GM06990 (cell line): ENCODE measurements at regions not wholly inside any gene's neighbourhood (a gene's known extent, or its start where the extent isn't known, plus 50 kb on each side); places are given as distances from the start of the nearest gene placed in this dataset.

ENCODE experiments used
- DNase-seq: peaks from one replicate; pipeline ENCODE4 v3.0.0-alpha.2; 2011; ENCODE audit not compliant: insufficient read length; ENCODE audit errors: extremely low read depth
- H3K27me3 ChIP-seq: replicated peaks from 2 replicates; pipeline ENCODE4 v1.6.0; 2011; ENCODE audit warnings: low read length; ENCODE audit not compliant: control insufficient read depth, insufficient read depth
- H3K36me3 ChIP-seq: 2 replicates; pipeline ENCODE4 v1.5.1; 2011; ENCODE audit warnings: low read length; ENCODE audit not compliant: control insufficient read depth, insufficient read depth
- H3K4me3 ChIP-seq: replicated peaks from 2 replicates; pipeline ENCODE4 v1.5.1; 2011; ENCODE audit warnings: low read depth, mild to moderate bottlenecking, control low read depth, low read length
- TF ChIP-seq, protein P1 (sequence below): IDR thresholded peaks from 2 replicates; pipeline ENCODE4 v1.5.1; 2011; ENCODE audit warnings: low read length, control low read depth, mild to moderate bottlenecking, inconsistent platforms; ENCODE audit not compliant: insufficient read depth, poor library complexity, severe bottlenecking

DNA sequence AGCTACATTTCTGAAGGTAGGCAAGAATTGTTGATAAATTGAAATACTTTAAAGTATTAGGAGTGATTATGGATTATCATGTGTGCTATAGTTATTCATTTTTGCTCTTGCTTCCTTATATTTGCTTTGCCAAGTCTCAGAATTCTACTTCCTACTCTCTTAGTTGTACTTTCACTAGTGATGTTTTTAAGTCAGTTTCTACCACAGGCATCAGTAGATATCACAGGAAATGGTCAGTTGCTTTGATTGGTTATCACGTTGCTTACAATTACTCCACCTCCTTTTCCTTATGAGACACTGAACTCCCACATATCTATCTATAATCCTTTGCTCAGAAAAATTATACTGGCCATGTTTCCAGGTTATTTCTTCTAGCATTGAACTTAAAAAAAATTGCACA is 472.8 kb downstream of the DMRTA1 start:
- no peaks in the 10 kb centered on the region for H3K27me3 ChIP-seq
- H3K36me3 ChIP-seq, result no peaks in the 10 kb centered on the region
- H3K4me3 ChIP-seq, result no peak overlapping the region
- no peak for DNase-seq
- TF ChIP-seq, protein P1, sequence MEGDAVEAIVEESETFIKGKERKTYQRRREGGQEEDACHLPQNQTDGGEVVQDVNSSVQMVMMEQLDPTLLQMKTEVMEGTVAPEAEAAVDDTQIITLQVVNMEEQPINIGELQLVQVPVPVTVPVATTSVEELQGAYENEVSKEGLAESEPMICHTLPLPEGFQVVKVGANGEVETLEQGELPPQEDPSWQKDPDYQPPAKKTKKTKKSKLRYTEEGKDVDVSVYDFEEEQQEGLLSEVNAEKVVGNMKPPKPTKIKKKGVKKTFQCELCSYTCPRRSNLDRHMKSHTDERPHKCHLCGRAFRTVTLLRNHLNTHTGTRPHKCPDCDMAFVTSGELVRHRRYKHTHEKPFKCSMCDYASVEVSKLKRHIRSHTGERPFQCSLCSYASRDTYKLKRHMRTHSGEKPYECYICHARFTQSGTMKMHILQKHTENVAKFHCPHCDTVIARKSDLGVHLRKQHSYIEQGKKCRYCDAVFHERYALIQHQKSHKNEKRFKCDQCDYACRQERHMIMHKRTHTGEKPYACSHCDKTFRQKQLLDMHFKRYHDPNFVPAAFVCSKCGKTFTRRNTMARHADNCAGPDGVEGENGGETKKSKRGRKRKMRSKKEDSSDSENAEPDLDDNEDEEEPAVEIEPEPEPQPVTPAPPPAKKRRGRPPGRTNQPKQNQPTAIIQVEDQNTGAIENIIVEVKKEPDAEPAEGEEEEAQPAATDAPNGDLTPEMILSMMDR, result no peak

GRCh38 chr9:22921742-22922141 is 475.1 kb downstream of the DMRTA1 start:
- Histone ChIP-seq H3K36me3 (no peaks in the 10 kb centered on the region), H3K4me3 (no peak overlapping the region), H3K27me3 (no peaks in the 10 kb centered on the region)
- no peak for DNase-seq
- TF ChIP-seq, protein P1, result no peak

DNA sequence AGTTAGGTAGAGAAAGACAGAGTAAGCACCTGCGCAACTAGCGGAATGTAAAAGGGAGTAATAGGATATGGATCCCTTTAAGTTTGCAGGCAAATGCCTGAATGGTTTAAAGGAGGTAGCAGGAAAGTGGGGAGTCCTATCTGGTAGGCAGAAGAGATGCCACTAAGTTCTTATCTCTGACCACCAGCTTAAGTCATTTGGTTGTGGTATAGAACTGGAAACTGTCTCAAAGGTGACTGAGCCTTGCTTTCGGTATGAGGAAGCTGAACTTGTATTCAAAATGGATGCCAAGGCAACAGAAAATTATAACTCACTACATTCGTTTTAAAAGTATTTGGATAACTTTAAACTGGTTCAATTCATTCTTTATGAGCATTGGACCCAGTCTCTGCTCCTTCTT is 475.6 kb downstream of the DMRTA1 start:
- Histone ChIP-seq H3K4me3 (no peak overlapping the region), H3K36me3 (no peaks in the 10 kb centered on the region), H3K27me3 (no peaks in the 10 kb centered on the region)
- DNase-seq, result no peak
- TF ChIP-seq, protein P1, result no peak

GRCh38 chr9:22954550-22954949 is 507.9 kb downstream of the DMRTA1 start:
- TF ChIP-seq, protein P1, result no peak
- DNase-seq, result no peak
- H3K27me3 ChIP-seq, result no peaks in the 10 kb centered on the region
- H3K36me3 ChIP-seq, result no peaks in the 10 kb centered on the region
- H3K4me3 ChIP-seq, result no peak overlapping the region

GRCh38 chr9:22954964-22955363 is 508.3 kb downstream of the DMRTA1 start:
- no peaks in the 10 kb centered on the region for H3K27me3 ChIP-seq
- H3K36me3 ChIP-seq, result no peaks in the 10 kb centered on the region
- DNase-seq, result no peak
- TF ChIP-seq, protein P1, result no peak
- H3K4me3 ChIP-seq, result no peak overlapping the region

- Histone ChIP-seq H3K36me3 (no peaks in the 10 kb centered on the region), H3K4me3 (no peak overlapping the region), H3K27me3 (no peaks in the 10 kb centered on the region)
- TF ChIP-seq, protein P1, result no peak
- no peak for DNase-seq
These were observed 522.8 kb downstream of the DMRTA1 start for GRCh38 chr9:22969350-22969979.
